HUDEP-2 (cell line): ENCODE measurements at regions not wholly inside any gene's neighbourhood (a gene's known extent, or its start where the extent isn't known, plus 50 kb on each side); places are given as distances from the start of the nearest gene placed in this dataset.
"Not testable (repeated sequence)": the region's sequence is repeated elsewhere in the genome, so short reads cannot be mapped to it uniquely, and the experiment has no call there.

Experiments
- DNase-seq, 76 experiments: peaks; one replicate each; lab custom pipeline; 2025; ENCODE audit not compliant: unreplicated experiment in 76 of 76; lab: John Stamatoyannopoulos, UW

DNA sequence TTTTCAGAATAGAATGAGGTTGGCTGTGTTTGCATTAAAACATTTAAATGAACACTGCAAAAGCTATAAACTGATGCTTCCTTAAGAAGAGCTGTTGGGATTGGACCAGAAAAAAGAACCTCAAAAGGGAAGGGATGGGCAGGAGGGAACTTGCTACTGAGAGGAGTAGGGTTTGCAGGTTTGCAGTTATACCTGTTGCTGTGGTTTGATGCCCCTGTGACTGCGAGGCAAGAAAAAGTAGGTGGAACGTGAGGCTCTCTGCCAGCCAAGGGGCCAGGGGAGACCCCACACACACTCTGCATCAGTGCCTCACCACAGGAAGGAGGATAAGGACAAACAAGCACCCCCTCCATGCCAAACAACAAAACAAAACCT lies 197.2 kb downstream of the BCAS1 start:
- DNase-seq: no peak

DNA sequence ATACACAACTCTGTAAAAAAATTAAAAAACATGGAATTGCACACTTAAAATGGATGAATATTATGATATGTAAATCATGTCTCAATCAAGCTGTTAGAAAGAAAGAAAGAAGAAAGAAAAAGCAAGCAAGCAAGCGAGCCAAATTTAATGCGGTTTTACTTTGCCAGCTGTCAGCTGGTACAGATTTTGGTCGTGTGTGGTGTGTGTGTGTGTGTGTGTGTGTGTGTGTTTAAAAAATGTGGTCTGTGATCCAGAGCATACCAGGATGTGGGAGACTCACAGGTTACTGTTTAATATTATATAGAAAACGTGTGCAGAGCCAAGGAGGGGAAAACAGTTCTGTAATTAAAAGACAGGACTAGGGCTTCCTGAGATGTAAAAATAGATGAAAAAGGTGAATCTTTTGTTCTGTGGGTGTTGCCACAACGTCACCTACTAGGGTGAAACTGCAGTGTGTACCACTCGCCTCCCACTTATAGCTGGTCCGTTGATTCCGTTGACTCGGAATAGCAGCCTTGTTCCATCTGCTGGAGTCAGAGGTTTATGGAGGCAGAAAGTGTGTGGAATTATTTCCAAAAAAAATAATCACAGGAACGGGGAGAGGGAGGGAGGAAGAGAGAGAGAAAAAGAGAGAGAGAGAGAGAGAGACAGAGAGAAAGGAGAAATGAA lies 197.7 kb downstream of the BCAS1 start:
- DNase-seq: no peak

DNA sequence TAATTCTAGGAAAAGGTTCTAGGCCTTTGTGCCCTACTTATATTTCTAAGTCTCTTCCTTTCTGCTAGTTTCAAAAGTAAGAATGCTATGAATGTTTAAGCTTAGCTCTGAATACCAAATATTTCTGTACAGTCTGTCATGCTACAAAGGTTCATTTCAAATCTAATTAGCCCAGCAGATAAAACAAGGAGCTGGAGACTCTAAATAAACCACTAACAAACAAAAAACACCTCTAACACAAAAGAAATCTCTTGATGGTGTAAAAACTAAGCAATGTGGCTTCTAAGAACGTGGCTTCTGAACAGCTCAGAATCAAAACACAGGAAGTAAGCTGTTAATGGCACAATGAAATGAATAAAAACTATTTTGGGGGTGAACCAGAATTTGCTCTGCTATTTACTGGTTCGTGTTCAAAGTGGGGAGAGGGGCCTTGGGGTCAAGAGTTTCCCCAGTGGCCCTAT lies 198.3 kb downstream of the BCAS1 start:
- no peak for DNase-seq

DNA sequence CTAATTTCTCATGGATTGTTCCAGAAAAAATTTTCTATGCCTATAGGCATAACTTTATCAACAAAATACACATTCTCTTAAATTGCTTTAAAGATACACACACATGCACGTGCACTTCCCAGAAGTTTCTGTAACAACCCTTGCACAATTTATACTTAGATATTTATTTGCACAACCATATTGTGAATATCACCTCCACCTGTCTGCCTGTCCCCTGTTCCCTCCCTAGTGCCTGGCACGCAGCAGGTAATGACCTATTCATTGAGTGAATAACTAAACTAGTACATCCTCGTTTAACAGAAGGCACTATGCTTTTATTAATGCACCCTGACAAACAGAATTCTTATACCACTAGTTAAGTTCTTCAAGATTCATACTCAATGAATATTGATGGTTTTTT lies 198.9 kb downstream of the BCAS1 start:
- no peak for DNase-seq

DNA sequence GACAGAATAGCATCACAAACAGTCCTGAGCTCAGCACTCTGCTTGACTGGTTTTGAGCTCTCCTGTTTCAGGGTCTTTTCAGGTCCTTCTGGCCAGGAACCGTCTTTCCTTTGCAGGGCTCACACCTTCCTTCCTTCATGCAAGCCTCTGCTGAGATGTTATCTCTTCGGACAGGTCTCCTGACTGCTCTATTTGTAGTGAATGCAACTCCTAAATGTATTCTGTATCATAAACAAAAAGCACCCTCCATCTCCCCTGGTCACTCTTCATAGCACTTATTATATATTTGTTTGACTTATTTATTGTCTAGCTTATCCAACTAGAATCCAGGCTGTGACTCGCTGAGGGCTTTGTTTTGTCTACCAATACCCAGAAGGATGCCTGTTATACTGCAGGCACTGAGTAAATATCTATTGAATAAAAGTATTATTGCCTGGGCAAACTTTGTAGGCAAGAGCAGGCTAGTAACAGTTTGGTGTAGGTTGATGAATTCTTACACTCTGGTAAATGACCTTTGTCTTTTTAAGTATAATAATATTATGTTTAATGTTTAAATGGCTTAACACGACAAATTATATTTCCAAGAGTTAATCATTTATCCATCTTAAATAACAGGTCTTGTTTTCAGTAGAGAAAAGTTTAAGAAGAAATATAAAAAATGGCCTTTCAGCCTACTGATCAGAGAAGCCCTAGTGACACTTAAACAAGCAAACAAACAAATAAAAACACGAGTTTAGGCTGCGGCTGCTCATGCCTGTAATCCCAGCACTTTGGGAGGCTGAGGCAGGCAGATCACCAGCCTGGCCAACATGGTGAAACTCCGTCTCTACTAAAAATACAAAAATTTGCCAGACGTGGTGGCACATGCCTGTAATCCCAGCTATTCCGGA lies 199.7 kb downstream of the BCAS1 start:
- no peak for DNase-seq

DNA sequence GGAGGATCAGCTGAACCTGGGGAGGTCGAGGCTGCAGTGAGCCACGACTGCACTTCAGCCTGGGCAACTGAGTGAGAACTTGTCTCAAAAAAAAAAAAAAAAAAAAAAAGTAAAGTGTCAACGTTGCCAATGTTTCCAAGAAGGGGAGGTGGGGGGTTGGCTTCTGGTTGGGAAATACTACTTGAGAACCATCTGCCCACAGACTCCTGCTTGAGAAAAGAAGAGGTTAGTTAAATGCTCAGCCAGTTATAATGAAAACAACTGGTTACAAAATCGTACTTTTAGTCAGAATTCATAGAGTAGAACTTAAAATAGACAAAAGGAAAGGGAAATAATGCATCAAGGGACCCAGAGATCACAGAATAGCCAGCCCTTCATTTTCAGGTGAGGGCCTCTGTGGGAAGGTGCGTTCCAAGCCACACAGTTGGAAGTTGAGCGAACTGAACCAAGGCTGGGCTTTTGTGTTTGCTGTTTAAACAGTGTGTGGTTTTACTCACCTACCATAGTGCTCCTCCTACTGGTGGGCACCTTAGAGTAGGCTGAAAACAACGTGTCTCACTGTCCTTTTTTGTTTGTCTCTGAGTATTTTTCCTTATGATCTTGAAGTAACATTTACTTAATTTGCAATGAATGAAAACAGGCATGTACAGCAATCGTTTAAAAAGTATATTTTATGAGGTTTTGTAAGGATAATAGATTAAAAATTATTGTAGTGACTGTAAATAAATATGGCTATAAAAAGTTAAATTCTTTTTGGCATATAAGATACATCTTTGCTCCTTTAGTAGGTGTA lies 200.7 kb downstream of the BCAS1 start:
- peak in 65 of 76 experiments; percentile 8 to 74 (median 44) for DNase-seq

DNA sequence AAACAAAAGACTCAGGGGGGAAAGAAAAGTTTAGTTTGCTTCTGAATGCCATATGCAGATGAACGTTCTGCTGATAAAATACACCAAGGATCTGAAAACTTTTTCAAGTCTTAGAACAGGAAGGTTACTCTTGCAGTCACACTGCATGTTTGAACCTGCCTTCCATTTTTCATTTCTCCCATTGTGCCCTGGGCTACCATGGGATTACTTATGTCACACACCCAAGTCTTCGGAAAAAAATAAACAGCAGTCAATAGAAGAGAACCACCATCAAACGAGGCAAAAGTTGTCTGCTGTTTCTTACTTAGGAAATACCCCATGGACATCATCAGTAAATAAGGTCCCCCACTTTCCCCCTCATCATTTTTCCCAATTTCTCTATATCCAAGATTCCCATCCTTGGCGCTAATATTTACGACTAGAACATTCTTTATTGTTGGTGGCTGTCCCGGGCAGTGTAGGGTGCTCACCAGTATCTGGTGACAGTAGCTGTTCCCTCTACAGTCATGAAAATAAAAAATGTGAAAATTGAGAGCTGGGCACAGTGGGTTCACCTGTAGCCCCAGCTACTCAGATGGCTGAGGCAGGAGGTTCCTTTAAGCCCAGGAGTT lies 202.5 kb downstream of the BCAS1 start:
- no peak for DNase-seq

DNA sequence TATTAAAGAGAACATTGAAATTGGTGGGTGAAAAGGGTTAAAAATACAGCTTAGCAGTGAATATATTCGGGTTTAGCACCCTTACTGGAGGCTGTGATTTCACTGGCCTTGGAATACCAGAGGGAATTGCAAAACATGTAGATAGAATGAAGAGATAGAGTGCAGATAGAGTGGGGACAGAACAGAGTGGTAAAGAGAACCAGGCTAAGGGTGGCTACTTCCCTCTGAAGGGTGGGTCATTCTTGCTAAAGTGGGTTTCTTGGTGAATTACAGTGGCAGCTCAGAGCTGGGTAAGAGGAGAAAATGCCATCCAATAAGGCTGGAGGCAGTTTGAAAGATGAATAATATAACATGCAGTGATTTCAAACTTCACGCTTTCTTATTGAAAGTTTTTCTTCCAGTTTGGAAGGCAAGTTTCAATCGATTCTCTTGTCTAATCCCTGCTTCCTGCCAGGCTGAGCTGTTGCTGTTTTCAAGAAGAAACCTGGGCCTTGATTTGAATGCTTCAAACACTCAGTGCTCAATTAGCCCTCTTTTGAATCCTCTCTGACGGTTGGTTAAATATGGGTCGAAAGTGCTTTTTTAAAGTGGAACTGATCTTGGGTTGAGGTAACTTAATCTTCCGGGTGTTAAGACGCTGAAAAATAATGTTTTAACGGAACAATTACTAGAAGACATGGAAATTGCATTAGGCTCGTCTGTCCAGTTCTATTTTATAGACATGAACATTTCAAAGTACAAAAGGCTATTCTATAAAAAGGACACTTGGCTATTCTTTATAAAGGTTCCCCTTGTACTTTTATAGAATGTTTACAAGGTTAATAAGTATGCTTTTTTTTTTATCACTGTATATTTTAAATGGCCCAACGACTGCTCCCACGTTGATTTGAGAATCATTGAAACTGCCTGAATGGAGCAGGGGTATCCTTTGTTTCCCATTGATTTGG lies 203.3 kb downstream of the BCAS1 start:
- no peak for DNase-seq

DNA sequence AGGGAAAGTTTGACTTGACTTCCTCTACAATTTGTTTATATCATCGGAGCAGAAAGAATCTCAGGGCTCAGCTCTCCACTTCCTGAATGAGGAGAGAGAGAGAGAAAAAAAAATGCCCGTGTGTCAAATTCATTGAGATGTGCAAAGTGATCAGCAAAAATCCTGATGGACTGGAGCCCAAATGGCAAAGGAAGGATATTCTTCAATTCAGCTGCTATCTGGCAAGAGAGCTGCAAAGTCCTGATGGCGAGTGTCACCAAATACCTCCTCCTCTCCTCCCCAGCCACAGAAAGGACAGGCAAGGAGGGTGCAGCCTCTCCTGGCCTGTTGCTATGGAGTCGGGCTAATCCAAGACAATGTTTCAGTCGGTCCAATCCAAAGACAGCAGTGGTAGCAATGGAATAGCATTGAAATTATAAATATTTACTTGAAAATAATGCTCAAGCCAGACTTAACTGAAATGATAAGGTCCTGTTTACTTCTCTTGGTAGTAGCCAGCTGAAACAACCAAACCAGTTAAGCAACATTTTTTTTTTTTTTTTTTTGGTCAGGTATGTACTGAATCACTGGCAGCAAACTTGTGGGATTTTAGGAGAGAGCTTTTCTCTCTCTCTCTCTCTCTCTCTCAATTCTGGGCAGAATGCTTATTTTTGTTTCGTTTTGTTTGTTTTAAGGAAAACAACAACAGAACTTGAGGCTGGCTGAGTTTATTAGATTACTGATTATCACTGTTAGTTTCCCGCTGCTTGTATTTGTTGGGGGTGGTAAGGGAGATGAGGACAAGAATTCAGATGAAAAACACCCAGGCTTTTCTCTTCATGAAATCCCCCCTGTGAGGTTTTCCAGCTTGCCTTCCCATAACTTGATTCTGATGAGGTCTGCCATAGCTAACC lies 204.2 kb downstream of the BCAS1 start:
- DNase-seq: peak in 1 of 76 experiments; percentile 16

DNA sequence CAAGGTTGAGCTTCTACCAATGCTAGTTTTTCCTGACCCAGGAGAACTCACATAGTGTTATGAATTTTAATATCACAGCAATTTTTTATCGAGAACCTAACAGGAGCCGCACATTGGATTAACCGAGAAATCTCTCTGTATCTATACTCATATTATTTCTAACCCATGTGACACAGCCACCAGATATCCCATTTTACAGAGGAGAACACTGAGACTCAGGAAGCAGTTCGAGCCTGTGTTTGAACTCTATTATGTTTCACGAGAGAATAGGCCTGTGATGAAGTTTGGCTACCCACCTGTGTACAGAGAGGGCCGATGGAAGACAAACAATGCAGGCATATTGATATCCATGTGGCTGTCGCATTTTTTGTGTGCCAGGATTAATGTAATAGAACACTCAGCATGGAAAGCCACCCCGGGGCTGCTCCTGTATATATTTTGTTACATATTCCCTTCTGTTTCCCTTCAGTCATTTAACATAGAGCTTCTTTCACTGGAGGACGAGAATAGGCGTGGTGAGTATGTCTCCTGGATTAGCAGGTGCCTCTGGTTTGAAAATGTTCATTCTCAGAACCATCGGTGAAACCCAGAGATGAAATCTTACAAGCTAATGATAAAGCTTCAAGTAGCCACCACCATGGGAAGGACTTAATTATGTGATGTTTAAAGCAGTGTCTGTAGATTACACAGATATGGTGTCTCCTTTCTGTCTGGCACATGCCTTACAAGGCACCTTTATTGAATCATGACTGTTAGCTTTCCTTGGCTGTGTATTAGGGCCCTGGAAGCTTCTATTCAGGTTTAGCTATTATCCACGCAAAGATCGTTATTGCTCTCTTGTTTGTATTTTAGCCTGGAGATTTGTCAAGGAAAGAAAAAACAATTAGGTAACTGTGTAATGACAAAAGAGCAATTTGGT lies 205.4 kb downstream of the BCAS1 start:
- not testable (repeated sequence) for DNase-seq

DNA sequence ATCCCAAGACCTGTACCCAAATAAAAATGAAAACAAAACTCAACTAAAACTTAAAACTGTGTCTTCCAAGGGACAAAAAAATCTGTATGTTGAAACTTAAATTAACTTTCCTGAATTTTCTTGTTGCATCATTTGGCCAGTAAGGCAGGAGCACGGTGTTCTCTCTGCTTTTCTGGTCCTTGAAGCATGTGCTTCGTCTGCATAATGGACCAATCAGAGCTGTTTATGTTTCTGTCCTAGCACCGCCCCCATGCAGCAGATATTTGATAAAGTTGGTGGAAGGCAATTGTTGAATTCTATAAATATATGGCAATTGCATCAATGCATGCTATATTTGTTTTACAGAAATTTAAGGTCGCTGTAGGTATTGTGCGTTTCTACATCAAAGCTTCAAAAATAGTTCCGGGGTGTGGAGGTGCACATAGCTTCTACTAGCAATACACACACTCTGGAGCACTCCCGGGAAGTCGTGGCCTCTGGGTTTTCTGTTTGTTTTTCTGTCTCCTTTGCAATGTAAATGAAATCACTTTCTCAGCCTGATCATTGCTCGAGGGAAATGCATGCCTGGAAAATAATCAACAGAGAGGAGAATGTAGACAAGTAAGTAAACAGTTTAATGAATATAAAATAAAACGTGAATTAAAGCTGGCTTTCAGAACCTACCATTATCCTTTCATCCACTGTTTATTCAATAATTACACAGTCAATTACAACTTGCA lies 206.3 kb downstream of the BCAS1 start:
- DNase-seq: not testable (repeated sequence)

DNA sequence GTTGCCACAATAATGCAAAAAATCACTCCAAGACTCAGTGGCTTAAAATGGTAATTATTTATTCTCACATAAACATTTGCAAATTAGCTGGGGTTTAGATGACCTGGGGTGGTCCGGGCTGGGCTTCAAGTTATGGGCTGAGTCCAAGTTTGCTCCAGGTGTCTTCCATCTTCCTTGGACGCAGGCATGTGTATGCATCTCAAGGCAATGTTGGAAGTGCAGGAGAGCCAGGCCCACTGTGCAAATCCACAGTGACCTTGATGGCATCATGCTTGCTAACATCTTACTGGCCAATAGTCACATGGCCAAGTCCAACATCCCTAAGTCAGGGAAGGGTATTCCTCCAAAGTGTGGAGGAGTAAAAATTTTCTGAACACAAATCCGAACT lies 206.9 kb downstream of the BCAS1 start:
- DNase-seq: not testable (repeated sequence)

DNA sequence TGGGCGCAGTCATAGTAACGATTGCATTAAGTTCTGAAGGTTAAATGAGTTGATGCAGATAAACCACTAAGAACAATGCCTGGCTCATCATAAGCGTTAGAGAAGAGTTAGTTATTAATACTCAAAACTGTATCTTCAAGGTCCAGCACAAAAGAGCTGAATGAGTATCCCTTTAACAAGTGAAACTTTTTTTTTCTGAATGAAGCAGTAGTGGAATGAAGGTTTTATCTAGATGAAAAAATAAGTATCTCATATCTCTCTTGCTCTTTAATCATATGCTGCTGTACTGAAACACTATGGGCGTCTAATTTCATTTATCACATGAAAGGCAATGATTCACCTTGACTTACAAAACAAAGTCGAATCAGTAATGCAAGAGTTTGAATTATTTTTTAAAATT lies 207.4 kb downstream of the BCAS1 start:
- not testable (repeated sequence) for DNase-seq

DNA sequence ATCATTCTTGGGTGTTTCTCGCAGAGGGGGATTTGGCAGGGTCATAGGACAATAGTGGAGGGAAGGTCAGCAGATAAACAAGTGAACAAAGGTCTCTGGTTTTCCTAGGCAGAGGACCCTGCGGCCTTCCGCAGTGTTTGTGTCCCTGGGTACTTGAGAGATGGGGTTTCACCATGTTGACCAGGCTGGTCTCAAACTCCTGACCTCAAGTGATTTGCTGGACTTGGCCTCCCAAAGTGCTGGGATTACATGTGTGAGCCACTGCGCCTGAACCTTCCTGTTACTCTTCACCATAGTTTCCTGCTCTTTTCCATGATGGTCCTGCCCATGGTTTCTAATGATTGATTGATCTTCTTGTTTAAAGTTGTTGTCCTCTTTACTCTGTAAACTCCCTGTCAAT lies 207.9 kb downstream of the BCAS1 start:
- DNase-seq: not testable (repeated sequence)

DNA sequence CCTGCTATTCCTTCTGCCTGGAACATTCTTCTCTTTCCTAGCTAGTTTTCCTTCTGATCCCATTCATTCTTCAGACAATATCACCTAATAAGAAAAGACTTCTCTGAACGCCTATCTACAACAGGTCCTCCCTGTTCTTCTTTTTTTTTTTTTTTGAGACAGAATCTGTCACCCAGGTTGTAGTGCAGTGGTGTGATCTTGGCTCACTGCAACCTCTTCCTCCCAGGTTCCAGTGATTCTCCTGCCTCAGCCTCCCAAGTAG lies 208.3 kb downstream of the BCAS1 start:
- DNase-seq: not testable (repeated sequence)

DNA sequence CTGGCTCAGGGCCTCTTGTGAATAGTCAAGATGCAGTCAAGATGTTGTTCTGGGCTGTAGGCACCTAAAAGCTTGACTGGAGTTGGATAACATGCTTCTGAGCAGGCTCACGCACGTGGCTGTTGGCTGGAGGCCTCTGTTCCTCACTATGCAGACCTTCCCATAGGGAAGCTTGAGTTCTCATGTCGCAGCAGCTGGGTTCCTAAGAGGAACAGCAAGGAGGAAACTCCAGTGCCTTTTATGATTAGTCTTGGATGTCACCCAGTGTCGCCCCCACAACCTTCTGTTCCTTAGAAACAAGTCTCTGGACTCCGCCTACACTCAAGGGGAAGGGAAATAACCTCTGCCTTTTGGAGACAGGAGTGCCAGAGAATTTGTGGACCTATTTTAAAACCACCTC lies 210.7 kb downstream of the BCAS1 start:
- DNase-seq: no peak

DNA sequence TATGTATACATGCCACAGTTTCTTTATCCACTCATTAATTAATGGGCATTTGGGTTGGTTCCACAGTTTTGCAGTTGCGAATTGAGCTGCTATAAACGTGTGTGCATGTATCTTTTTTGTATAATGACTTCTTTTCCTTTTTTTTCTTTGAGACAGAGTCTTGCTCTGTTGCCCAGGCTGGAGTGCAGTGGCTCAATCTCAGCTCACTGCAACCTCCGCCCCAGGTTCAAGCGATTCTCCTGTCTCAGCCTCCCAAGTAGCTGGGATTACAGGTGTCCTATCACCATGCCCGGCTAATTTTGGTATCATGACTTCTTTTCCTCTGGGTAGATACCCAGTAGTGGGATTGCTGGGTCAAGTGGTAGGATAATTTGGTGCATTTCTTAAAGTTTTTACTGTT lies 211.4 kb downstream of the BCAS1 start:
- not testable (repeated sequence) for DNase-seq
